ENCODE measurements at regions not wholly inside any gene's neighbourhood (a gene's known extent, or its start where the extent isn't known, plus 50 kb on each side); places are given as distances from the start of the nearest gene placed in this dataset.
"Not testable (repeated sequence)": the region's sequence is repeated elsewhere in the genome, so short reads cannot be mapped to it uniquely, and the experiment has no call there.

DNA sequence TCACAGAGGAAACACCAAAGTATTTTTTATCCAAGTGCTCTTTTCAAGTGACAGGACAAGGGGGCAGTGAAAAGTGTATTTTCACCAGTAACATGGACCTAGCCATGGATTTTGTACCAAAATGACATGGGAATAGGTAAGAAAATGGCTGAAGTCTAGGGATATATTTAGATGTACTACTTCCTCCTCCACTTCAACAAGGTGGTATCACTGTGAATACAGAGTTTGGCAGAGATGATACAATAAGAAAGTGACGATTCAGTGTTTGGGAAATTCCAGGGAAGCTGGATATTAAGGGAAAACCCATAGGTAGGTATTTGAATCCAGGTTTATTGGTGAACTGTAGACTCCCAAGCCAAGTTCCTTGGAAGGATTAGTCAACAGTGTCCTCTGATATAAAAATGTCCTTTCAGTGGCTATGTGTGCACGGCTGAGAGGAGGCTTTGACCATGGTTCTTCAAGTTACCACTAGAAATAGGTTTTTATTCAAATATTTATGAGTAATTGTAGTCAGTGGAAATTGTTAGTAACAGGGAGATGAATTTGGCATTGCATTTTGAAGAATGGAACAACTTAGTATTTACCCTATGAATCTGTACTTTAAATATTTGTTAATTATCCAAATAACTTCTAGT is 356.0 kb upstream of the CITED2 start:
- no peak for DNase-seq (ENCODE audit: low read depth, low spot score)

DNA sequence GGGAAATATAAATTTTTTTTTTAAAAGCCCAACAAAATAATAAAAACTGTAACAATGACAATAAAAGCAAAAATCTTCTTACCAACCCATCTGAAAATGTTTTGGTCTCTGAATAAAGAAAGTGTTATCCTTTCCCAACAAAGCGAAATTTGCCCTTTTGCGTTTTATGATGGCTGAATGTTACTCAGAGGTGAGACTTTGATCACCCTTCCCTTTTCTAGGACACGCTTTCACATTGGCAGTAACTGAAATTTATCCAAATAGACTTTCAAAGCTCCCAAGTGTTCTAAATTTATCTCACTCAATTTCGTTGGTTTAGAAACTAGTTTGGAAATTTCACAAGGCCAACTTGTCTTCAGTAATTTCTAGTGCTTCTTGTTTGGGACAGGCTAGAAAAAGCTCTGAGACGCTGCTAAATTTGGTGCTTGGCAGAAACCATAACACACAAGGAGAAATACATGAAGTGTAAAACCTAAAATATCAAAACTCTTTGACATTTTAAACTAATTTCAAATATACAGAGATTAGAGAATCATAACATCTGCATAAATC is 354.5 kb upstream of the CITED2 start:
- DNase-seq (ENCODE audit: low read depth, low spot score), result no peak

DNA sequence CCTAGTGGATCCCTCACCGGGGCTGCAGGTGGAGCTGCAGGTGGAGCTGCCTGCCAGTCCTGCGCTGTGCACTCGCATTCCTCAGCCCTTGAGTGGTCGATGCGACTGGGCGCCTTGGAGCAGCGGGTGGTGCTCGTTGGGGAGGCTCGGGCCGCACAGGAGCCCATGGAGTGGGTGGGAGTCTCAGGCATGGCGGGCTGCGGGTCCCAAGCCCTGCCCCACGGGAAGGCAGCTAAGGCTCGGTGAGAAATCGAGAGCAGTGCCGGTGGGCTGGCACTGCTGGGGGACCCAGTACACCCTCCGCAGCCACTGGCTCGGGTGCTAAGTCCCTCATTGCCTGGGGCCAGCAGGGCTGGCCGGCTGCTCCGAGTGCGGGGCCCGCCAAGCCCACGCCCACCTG is 351.8 kb upstream of the CITED2 start:
- DNase-seq (ENCODE audit: low read depth, low spot score), result not testable (repeated sequence)

DNA sequence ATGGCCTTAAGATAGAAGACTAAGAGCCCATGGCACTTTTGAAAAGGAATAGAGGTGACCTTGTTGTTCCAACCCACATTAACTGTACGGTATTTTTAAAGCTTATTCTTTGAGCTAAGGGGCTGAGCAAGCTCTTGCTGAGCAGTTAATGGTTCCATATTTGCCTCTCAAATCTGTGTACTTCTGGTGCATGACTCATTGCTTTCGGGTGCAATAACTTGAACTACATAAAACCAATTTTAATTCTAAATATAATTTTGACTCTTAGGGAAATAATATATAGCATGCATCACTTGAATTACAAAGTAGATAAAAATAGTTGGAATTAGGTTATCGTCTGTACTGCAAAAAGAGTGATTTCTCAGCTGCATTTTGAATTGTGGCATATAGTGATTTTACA is 348.1 kb upstream of the CITED2 start:
- DNase-seq (ENCODE audit: low read depth, low spot score), result no peak

DNA sequence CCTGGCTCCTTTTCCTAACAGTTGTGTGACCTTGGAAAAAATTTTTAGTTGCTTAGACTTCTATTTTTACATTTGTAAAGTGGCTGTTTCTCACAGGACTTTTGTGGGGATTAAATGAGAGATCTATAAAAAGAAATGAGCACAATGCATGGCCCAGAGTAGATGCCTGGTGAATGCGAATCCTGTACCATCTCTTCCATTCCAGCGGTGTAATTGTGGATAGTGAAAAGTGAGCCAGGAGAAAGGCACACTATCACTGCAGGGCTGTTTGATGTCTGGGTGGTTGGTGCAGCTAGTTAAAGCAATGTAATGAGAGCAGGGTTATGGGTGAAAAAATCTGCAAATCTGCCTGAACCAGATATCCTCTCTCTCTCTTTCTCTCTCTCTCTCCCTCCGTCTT is 347.5 kb upstream of the CITED2 start:
- DNase-seq (ENCODE audit: low read depth, low spot score), result no peak

DNA sequence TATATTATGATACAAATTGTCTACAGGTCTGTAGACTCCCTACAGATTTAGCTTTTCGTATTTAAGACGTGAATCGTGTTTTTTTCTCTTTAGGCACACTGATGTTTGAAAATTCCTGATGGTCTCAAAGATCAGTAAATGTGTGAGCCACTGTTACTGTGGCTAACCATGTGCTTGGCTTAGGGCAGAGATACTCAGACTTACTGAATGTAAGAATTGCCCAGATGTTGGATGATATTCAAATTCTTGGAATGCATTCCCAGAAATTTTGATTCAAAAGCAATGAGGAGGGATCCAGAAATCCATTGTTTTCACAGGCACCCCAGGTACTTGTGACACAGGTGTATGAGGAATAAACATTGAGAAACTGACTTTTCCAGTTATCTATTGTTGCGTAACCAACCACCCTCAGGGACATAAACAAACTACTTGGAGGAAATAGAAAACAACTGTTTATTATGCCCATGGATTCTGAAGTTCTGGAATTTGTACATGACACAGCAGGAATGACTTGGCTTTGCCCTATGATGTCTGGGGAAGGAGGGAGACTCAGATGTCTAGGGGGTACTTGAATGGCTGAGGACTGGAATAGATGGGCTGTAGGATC is 339.6 kb upstream of the CITED2 start:
- DNase-seq (ENCODE audit: low read depth, low spot score), result no peak

DNA sequence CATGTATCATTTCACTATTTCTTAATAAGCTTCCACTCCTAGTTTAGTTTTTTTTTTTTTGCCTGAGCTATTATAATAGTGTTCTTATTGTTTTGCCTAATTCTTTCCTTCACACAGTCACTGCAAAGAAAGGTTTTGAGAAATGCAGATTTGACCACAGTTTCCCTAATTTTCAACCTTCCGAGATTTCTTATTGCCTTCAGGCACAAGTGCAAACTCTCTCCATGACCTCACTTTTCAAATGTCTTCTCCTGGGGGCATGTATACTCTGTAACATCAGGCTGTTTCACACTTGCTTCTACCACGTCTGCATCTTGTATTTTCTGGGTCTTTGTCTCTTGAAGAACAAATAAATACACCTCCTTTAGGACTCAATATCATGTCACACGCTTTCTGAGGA is 339.0 kb upstream of the CITED2 start:
- DNase-seq (ENCODE audit: low read depth, low spot score), result no peak

DNA sequence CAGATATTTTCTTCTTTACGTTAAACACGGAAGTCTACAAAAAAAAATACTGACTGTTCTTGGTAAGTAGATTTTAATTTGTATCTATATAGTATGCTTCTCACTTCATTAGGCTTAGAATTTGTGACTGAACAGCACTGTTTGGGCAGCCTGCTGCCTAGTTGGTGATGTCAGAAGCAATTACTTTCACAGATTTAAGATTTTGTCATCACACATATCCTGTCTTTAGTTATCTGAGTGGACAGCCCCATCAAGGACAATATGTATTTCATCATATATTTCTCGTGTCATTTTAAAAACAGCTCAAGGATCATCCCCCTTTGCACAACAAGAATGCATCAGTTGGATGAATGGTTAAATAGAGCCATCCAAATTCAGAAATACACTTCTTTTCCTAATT is 338.4 kb upstream of the CITED2 start:
- DNase-seq (ENCODE audit: low read depth, low spot score), result no peak

DNA sequence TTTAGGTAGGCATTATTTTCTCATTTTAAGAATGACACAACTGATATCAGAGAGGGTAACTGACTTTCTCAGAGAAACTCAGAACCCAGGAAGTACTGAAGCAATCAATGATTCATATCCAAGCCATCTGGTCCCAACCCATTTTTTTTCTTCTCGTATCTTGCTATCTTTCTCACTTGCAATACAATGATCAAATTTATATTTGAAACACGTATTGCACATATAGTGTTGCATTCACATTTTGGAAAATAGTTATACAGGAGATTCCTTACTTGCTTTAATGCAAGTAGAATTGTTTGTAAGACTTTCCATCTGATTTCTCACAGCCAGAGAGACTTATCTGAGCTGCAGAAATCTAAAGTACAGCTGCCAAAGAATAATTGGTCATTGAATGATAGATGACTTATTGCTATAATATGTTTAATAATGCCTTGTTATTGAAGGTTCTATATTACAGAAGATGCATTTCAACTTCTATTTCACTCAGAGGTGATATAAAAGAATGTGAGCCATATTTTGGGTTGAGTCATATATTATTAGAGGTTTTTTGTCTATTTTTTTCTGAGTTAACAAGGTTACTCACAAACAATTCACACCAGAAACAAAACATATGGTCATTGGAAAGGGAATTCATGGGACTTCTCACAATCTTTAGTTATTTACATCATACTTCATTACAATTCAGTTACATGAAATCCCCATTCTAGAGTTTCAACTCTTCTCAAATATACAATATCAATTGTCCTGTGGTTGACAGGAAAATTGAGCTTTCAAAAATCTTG is 337.5 kb upstream of the CITED2 start:
- no peak for DNase-seq (ENCODE audit: low read depth, low spot score)

DNA sequence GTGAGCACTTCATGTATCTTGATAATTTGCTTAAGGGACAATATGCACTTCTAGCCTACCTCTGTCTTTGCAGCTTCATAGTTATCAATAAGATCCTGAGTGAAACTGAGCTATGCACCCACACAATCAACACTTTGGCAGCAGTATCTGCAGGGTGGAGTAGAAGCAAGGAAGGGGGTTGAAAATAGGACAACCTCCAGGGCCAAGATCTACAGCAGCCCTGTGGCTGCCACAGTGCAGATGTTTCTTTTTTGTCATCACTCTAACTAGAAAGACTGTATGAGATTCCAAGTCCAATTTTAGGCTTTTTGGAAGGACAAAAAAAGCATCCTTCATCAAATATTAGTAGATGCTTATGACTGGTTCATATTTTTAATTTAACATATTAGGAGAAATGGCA is 336.1 kb upstream of the CITED2 start:
- no peak for DNase-seq (ENCODE audit: low read depth, low spot score)

DNA sequence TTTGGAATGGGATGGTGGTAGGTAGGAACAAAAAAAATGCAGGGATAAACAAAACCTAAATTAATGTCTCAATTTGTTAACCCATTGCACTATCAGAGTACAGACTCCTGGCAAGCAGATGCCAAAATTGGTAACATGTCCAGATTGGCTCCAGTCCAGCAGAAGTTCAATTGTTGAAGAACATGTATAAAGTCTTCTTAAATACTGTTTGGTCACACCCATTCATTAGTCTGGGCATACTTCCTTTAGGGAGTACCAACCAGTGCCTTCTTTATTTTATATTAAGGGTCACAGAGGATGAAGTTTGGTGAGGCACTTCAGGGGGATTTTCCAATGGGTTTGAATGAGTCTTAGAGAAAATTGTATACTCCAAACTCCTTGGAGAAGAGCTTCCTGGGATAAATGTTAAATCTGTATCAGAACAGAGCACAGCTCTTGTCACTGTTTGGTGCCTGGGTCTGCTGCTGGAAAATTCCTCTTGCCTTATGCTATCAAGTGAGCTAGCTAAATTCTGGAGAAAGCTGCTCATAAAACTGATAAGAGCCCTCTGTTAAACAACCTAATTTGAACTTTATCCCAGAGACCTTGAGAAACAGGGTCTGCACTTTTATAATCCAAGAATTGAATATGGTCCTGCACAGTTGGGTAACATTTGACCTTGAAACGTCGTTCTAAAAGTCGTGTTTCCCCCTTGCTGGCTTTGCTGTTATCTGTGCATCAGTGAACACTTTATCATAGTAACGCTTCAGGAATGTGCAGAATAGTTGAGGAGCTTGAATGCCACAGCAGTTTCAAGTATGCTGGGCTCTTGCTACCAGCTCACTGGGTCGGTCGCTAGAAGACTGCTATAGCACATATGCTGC is 334.1 kb upstream of the CITED2 start:
- no peak for DNase-seq (ENCODE audit: low read depth, low spot score)

DNA sequence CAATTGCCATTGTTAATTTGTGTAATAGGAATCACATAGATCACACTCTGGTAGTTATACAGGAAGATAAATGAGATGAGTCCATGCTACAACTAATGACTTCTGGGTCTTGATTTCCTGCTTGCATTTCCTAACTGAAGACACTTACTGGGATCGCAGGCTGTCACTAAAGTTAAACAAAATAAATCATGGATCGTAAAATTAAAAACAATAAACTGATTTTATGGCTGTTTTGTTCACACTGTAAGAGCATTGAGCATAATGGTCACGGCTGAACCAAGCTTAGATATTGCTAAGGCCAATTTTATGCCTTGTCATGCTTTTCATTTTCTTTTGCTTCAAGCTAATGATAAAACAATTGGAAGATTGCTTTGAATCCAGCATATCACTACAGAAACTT is 332.5 kb upstream of the CITED2 start:
- no peak for DNase-seq (ENCODE audit: low read depth, low spot score)

DNA sequence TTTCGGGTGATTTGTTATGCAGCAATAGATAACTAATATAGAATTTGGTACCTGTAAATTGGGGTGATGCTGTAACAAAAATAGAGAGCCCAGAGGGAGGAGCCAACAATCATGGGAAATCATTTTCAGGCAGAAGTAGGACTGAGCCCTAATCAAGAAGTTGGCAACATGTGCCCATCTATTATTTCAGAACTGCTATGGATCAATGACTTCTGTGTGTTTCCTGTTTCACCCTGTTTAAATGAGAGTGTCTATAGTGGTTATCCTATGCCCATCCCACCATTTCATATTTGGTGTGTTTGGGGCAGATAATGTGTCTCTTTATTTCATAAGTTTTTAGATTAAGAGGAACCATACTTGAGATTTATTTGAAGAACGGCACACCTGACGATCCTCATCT is 330.8 kb upstream of the CITED2 start:
- no peak for DNase-seq (ENCODE audit: low read depth, low spot score)

DNA sequence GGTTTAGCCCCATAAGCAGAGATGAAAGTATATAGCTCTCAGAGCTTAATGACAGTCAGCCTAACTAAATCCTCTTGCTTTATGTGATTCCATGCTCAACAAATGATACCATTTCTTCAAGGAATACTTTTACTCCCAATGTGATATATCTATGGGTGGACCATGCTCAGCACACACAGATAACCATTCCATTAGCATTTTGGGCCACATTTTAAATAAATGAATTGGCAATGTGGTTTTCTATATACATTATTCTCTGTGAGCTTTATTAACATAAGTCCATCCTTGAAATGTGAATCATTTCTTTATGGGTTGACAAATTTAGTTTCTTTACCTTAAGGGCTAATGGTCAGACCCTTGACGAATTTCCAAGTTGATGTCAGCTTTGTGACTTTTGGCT is 329.3 kb upstream of the CITED2 start:
- DNase-seq (ENCODE audit: low read depth, low spot score), result no peak

DNA sequence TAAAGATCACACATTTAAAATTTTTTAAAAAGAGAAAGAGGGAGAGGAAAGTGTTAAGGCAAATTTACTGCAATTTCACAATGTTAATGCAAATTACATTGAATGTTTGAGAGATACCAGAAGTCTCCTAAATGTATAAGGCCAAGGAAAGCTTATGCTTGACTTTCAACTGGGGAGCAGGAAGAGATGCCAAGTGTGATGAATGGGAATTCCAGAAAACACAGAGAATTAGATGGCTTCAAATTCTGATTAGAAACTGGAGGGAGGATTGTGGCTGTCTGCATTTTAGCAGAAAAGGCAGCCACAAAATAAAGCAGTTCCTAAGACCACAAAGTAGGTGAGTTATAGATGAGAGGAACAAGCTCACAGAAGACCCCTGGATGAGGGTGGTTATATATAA is 328.3 kb upstream of the CITED2 start:
- no peak for DNase-seq (ENCODE audit: low read depth, low spot score)

DNA sequence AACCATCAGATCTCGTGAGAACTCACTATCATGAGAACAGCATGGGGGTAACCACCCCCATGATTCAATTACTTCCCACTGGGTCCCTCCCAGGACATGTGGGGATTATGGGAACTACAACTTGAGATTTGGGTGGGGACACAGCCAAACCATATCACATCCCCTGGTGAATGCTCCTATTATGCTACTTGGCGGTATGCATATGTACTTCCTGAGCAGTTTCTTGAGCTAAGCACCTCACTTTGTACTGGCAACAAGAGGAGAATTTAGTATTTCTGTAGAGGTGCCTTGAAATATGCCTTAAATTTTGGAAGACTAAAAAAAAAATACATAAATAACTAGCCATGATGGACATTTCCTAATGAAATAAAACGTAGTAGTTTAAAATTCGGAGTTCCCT is 327.2 kb upstream of the CITED2 start:
- no peak for DNase-seq (ENCODE audit: low read depth, low spot score)

DNA sequence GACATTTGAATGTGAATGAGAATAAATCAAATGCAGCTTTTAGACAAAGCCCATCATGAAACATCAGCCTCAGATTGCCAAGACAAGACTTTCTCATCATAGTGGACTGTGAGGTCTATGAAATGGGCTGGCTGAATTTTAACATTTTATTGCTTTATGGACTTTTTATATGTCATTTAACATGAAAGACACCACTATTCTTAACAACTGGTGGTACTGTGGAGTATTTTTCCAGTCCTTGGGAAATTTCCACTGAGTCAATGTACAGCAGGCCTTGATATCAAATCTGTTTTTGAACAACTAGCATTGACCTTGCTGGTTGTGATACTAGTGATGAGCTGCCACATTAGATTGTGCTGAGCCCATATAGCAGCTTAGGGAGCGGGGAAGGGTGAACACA is 326.6 kb upstream of the CITED2 start:
- no peak for DNase-seq (ENCODE audit: low read depth, low spot score)

DNA sequence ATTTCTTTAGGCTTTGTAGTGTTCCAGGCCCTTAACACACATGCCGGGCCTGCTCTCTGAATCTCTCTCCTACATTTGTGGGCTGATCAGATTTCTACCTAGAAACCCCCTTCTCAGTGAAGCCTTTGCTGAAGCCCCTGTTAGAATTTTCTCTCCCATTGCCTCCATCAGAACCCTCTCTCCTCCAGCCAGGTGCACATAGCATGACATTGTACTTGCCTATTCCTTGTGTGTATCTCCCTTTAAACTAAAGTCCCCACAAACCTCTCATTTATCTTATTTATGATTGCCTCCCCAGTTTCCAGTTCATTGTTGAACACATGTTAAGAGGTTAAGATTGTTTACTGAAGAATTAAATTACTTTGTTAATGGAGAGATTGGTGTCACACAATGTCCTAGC is 325.5 kb upstream of the CITED2 start:
- DNase-seq (ENCODE audit: low read depth, low spot score), result no peak

DNA sequence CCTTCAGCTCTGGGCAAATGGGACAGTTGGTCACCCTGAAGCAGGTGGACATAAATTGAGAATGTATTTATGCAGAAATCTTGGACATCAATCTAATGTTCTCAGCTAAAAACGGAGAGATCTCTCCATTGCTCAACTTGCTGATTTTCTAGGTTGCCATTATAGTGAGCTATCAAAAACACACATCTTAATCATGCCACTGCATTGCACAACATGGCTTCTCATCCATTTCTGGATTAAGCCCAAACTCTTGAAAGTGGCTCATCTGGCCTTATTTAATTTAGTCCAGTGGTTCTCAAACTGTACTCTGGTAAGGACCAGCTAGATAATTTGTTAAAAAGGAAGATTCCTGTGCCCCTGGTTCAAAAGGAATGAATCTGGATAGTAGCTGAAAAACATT is 324.9 kb upstream of the CITED2 start:
- no peak for DNase-seq (ENCODE audit: low read depth, low spot score)

DNA sequence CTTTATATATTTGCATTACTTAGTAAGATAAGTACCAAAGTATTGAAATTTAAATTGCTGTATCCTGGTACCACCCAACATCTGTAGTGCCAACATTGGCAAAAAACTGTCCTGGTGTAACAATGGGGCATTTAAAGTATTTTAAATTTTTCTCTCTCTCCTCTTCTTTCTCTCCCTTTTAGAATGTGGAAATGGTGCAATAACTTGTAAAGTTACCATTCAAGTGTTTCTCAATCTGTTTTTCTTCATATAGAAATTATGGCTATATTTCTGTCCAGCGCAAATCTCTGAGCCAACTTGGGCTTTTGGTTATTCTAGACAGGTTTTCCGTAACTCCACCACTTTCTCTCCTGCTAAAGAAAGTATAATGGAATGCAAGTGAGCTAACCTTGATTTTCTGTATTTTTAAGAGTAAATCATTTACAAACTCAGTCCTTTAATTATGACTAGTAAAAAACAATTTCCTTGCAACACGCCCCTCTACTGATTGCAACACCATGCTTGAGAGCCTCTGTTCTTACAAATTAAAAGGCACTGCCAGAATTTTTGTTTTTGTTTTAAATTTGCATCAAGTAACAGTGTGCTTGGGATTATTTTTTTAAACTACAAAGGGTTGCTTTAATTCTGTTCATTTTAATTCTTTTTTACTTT is 324.2 kb upstream of the CITED2 start:
- no peak for DNase-seq (ENCODE audit: low read depth, low spot score)

DNA sequence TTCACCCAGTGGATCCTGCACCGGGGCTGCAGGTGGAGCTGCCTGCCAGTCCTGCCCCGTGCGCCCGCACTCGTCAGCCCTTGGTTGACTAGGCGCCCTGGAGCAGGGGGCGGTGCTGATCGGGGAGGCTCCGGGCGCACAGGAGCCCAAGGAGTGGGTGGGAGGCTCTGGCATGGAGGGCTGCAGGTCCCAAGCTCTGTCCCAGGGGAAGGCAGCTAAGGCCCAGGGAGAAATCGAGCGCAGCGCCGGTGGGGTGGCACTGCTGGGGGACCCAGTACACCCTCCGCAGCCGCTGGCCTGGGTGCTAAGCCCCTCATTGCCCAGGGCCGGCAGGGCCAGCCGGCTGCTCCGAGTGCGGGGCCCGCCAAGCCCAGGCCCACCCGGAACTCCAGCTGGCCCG is 323.4 kb upstream of the CITED2 start:
- not testable (repeated sequence) for DNase-seq (ENCODE audit: low read depth, low spot score)

Data from smooth muscle cell of the brain vasculature (primary cell).